H1 (cell line): ENCODE measurements at regions not wholly inside any gene's neighbourhood (a gene's known extent, or its start where the extent isn't known, plus 50 kb on each side); places are given as distances from the start of the nearest gene placed in this dataset.

Experiments
- CTCF ChIA-PET: fragments of 300-600 bp; sonication (Branson Sonifier 250); formaldehyde crosslinking; loops from one replicate; lab custom pipeline; 2021; ENCODE audit not compliant: partially characterized antibody; lab: Charles Lee
- POLR2A ChIA-PET: fragments of 300-600 bp; sonication (Branson Sonifier 250); formaldehyde crosslinking; loops from one replicate; lab custom pipeline; 2021; ENCODE audit warnings: inconsistent platforms; ENCODE audit not compliant: partially characterized antibody; lab: Charles Lee
- DNase-seq, 2 experiments: peaks; one replicate each; pipeline versions ENCODE4 v3.0.0 to v3.0.0-alpha.2; 2010 to 2022; ENCODE audit warnings: low spot score in 2 of 2, low read depth in 1 of 2, mixed read lengths in 1 of 2
- FAIRE-seq: peaks from 2 replicates; lab custom pipeline; 2011; peaks lifted over from hg19 to GRCh38; lab: Jason Lieb, UNC
- H2AFZ ChIP-seq: 2 replicates; pipeline ENCODE4 v1.8.1; 2012; ENCODE audit warnings: low read length, inconsistent platforms
- H2AK5ac ChIP-seq: 2 replicates; pipeline ENCODE4 v1.6.1; 2013; ENCODE audit warnings: low read depth, low read length
- H2BK120ac ChIP-seq: replicated peaks from 2 replicates; pipeline ENCODE3; 2013; ENCODE audit warnings: low read depth, low read length, inconsistent platforms
- H2BK12ac ChIP-seq: 2 replicates; pipeline ENCODE4 v1.6.1; 2013; ENCODE audit warnings: low read depth, low read length
- H2BK15ac ChIP-seq: 2 replicates; pipeline ENCODE4 v1.6.1; 2013; ENCODE audit warnings: low read length
- H2BK20ac ChIP-seq: 2 replicates; pipeline ENCODE4 v1.6.1; 2013; ENCODE audit warnings: low read length
- H2BK5ac ChIP-seq: 2 replicates; pipeline ENCODE4 v1.6.1; 2013; ENCODE audit warnings: low read depth, low read length
- H3K14ac ChIP-seq: 2 replicates; pipeline ENCODE4 v1.6.1; 2013; ENCODE audit warnings: inconsistent platforms; ENCODE audit not compliant: insufficient read length
- H3K18ac ChIP-seq: 2 replicates; pipeline ENCODE4 v1.6.1; 2013; ENCODE audit warnings: low read length; ENCODE audit errors: extremely low read depth
- H3K23ac ChIP-seq: 2 replicates; pipeline ENCODE4 v1.6.1; 2013; ENCODE audit warnings: inconsistent platforms; ENCODE audit not compliant: insufficient read length
- H3K23me2 ChIP-seq: 2 replicates; pipeline ENCODE4 v1.6.1; 2013; ENCODE audit warnings: low read depth, low read length
- H3K27ac ChIP-seq: 2 replicates; pipeline ENCODE4 v1.6.1; 2011; ENCODE audit warnings: low read depth, low read length, inconsistent platforms
- H3K27me3 ChIP-seq, 4 experiments: replicated peaks in 1 of 4; 1 replicate in 1 of 4; 2 replicates in 3 of 4; pipeline versions ENCODE4 v1.6.1 to v1.8.1; 2011 to 2013; ENCODE audit warnings: low read length in 3 of 4, mild to moderate bottlenecking in 3 of 4, inconsistent platforms in 2 of 4, mixed read lengths in 2 of 4, moderate library complexity in 1 of 4; ENCODE audit not compliant: control insufficient read depth in 3 of 4, insufficient read depth in 3 of 4; ENCODE audit errors: extremely low read depth in 1 of 4
- H3K36me3 ChIP-seq, 4 experiments: 2 replicates each; pipeline versions ENCODE4 v1.6.1 to v1.8.1; 2011 to 2013; ENCODE audit warnings: mild to moderate bottlenecking in 4 of 4, low read length in 3 of 4, moderate library complexity in 2 of 4, control low read depth in 1 of 4, inconsistent platforms in 1 of 4; ENCODE audit not compliant: insufficient read depth in 4 of 4, control insufficient read depth in 2 of 4
- H3K4ac ChIP-seq: replicated peaks from 2 replicates; pipeline ENCODE3; 2013; ENCODE audit warnings: low read length, low read depth, mixed read lengths, inconsistent platforms; ENCODE audit not compliant: insufficient read length
- H3K4me1 ChIP-seq, 4 experiments: replicated peaks in 1 of 4; 1 replicate in 1 of 4; 2 replicates in 3 of 4; pipeline versions ENCODE4 v1.6.1 to v1.8.1; 2011 to 2013; ENCODE audit warnings: low read length in 3 of 4, inconsistent platforms in 2 of 4, mixed read lengths in 1 of 4; ENCODE audit not compliant: insufficient read depth in 4 of 4, control insufficient read depth in 3 of 4
- H3K4me2 ChIP-seq, 2 experiments: 2 replicates each; pipeline versions ENCODE4 v1.6.1 to v1.8.1; 2011 to 2013; ENCODE audit warnings: low read depth in 2 of 2, low read length in 2 of 2, control low read depth in 1 of 2, inconsistent platforms in 1 of 2, mild to moderate bottlenecking in 1 of 2; ENCODE audit not compliant: insufficient read depth in 1 of 2
- H3K4me3 ChIP-seq, 4 experiments: fragments of 200-600, 300-600 bp in 1 of 4; sonication (generic), shearing (Covaris generic), sonication (Bioruptor Twin) in 1 of 4; 2 replicates each; pipeline versions ENCODE4 v1.5.1 to v1.8.1; 2011 to 2016; ENCODE audit warnings: low read length in 4 of 4, low read depth in 3 of 4, control low read depth in 2 of 4, inconsistent platforms in 2 of 4, mild to moderate bottlenecking in 2 of 4, mixed read lengths in 1 of 4, moderate library complexity in 1 of 4; ENCODE audit not compliant: insufficient read depth in 2 of 4; ENCODE audit errors: extremely low read depth in 1 of 4
- H3K56ac ChIP-seq: replicated peaks from 2 replicates; pipeline ENCODE3; 2013; ENCODE audit warnings: low read depth, mild to moderate bottlenecking, mixed read lengths, low read length, inconsistent platforms; ENCODE audit not compliant: insufficient read length
- H3K79me1 ChIP-seq: 2 replicates; pipeline ENCODE4 v1.6.1; 2013; ENCODE audit warnings: low read depth, low read length, control low read depth
- H3K79me2 ChIP-seq, 2 experiments: 2 replicates each; pipeline versions ENCODE4 v1.6.1 to v1.8.1; 2012 to 2013; ENCODE audit warnings: low read length in 2 of 2, mild to moderate bottlenecking in 2 of 2, inconsistent platforms in 1 of 2; ENCODE audit not compliant: insufficient read depth in 2 of 2, control insufficient read depth in 1 of 2
- H3K9ac ChIP-seq, 4 experiments: replicated peaks in 1 of 4; 1 replicate in 1 of 4; 2 replicates in 3 of 4; pipeline versions ENCODE4 v1.6.1 to v1.8.1; 2011 to 2013; ENCODE audit warnings: low read depth in 3 of 4, low read length in 3 of 4, control low read depth in 2 of 4, mild to moderate bottlenecking in 2 of 4, moderate library complexity in 2 of 4, inconsistent platforms in 1 of 4; ENCODE audit errors: extremely low read depth in 1 of 4
- H3K9me3 ChIP-seq, 2 experiments: 2 replicates each; pipeline versions ENCODE4 v1.6.1 to v1.8.1; 2012 to 2013; ENCODE audit warnings: mild to moderate bottlenecking in 2 of 2, moderate library complexity in 2 of 2, control low read depth in 1 of 2, inconsistent platforms in 1 of 2, low read depth in 1 of 2, low read length in 1 of 2, mixed read lengths in 1 of 2; ENCODE audit not compliant: insufficient read depth in 2 of 2
- H4K20me1 ChIP-seq, 2 experiments: replicated peaks in 1 of 2; 2 replicates each; pipeline versions ENCODE3 to v1.8.1; 2011 to 2013; ENCODE audit warnings: inconsistent platforms in 2 of 2, low read length in 2 of 2, mild to moderate bottlenecking in 1 of 2; ENCODE audit not compliant: insufficient read depth in 2 of 2, control insufficient read depth in 1 of 2
- H4K5ac ChIP-seq: 2 replicates; pipeline ENCODE4 v1.6.1; 2013; ENCODE audit warnings: low read length, low read depth, mixed read lengths, inconsistent platforms; ENCODE audit not compliant: insufficient read length
- H4K8ac ChIP-seq: 2 replicates; pipeline ENCODE4 v1.8.0; 2013; ENCODE audit warnings: mild to moderate bottlenecking, moderate library complexity, low read length, inconsistent platforms; ENCODE audit not compliant: insufficient read depth; ENCODE audit errors: extremely low read depth
- H4K91ac ChIP-seq: replicated peaks from 2 replicates; pipeline ENCODE3; 2013; ENCODE audit warnings: low read length, mixed read lengths, inconsistent platforms; ENCODE audit not compliant: insufficient read length
- ATF3 ChIP-seq: IDR thresholded peaks from 2 replicates; pipeline ENCODE4 v1.6.1; 2011; ENCODE audit warnings: low read depth, mild to moderate bottlenecking, low read length; ENCODE audit not compliant: insufficient read depth
- CTCF ChIP-seq, 3 experiments: IDR thresholded peaks; 1 replicate in 2 of 3; 2 replicates in 1 of 3; pipeline versions ENCODE4 v1.5.1 to v1.6.1; 2011; ENCODE audit warnings: low read length in 3 of 3, mild to moderate bottlenecking in 3 of 3, inconsistent platforms in 2 of 3, low read depth in 1 of 3, moderate library complexity in 1 of 3; ENCODE audit not compliant: insufficient read depth in 1 of 3; ENCODE audit errors: control extremely low read depth in 1 of 3
- RAD21 ChIP-seq, 2 experiments: IDR thresholded peaks in 1 of 2; conservative IDR thresholded peaks in 1 of 2; 2 replicates each; pipeline ENCODE4 v1.6.1; 2011; ENCODE audit warnings: low read depth in 2 of 2, low read length in 2 of 2, improper control_type of control experiment in 1 of 2, inconsistent platforms in 1 of 2, mild to moderate bottlenecking in 1 of 2, moderate library complexity in 1 of 2
- RXRA ChIP-seq: IDR thresholded peaks from 2 replicates; pipeline ENCODE4 v1.6.1; 2011; ENCODE audit warnings: low read depth, mild to moderate bottlenecking, low read length, moderate library complexity; ENCODE audit not compliant: insufficient read depth
- whole genome bisulfite sequencing, 2 experiments: shearing (Covaris generic) in 1 of 2; methylation state at CpG; one replicate each; pipeline versions ENCODE4 v1.1.6 to v1.1.7; 2013 to 2015; ENCODE audit warnings: low lambda C conversion rate in 2 of 2, mixed read lengths in 2 of 2, inconsistent platforms in 1 of 2, low coverage in 1 of 2, missing lambda C conversion rate in 1 of 2; ENCODE audit not compliant: insufficient replicate concordance in 2 of 2, insufficient coverage in 1 of 2, insufficient read length in 1 of 2; ENCODE audit errors: extremely low coverage in 1 of 2, missing lambda C conversion rate in 1 of 2; 5-methylcytosine and 5-hydroxymethylcytosine counted together

GRCh38 chr5:128674837-128675446 is 136.9 kb upstream of the FBN2 start:
- no peak overlapping the region for H2BK120ac ChIP-seq
- H3K23me2 ChIP-seq: no peaks in the 10 kb centered on the region
- H2BK5ac ChIP-seq: no peak overlapping the region
- no peak overlapping the region for H3K23ac ChIP-seq
- H4K5ac ChIP-seq: no peak overlapping the region
- no peak overlapping the region for H3K9ac ChIP-seq
- no peak overlapping the region for H3K4me2 ChIP-seq
- H4K91ac ChIP-seq: no peak overlapping the region
- no peaks in the 10 kb centered on the region; a peak in 1 of 8 replicates for H3K36me3 ChIP-seq
- 43% methylated on average over 3 of the region's 3 CpGs; no CpG with 5 or more reads in 1 of the 2 experiments for WGBS, 2 experiments
- no peaks in the 10 kb centered on the region for H3K27me3 ChIP-seq
- no peak overlapping the region for H3K4ac ChIP-seq
- H3K79me2 ChIP-seq: no peaks in the 10 kb centered on the region
- H4K20me1 ChIP-seq: no peaks in the 10 kb centered on the region
- no peak overlapping the region for H2BK12ac ChIP-seq
- ChIA-PET POLR2A (no interaction called here), CTCF (interaction anchor here (0.5 to 5.2 kb wide), 38 partner anchors 7 to 1659 kb away, joined by 3 to 26 read pairs (median 4); partner anchors contain the start of gene FBN2)
- DNase-seq: peak in 1 of 2 experiments; percentile 83
- H3K9me3 ChIP-seq: peaks cover 3 to 11% of the 10 kb centered on the region in 2 experiments; a peak in 1 of 4 replicates
- no peak overlapping the region for H3K4me3 ChIP-seq
- H2AFZ ChIP-seq: no peak overlapping the region
- H2BK20ac ChIP-seq: no peak overlapping the region
- no peak overlapping the region for H3K56ac ChIP-seq
- H3K27ac ChIP-seq: no peak overlapping the region
- no peak overlapping the region for H2BK15ac ChIP-seq
- no peaks in the 10 kb centered on the region for H3K79me1 ChIP-seq
- peak; percentile 93 for FAIRE-seq
- no peak overlapping the region for H3K14ac ChIP-seq
- TF ChIP-seq RAD21 (IDR thresholded peaks at IDR 0.05 in 1 of 2, conservative IDR thresholded peaks at IDR 0.05 in 1 of 2; ENCODE audit: low read depth in 2 of 2, low read length in 2 of 2): peak; percentile 73 to 80
- TF ChIP-seq RXRA: no peak
- peak; percentile 41 to 82 (median 69) for TF ChIP-seq CTCF (IDR thresholded peaks at IDR 0.05; ENCODE audit: control extremely low read depth in 1 of 3, insufficient read depth in 1 of 3, low read depth in 1 of 3, low read length in 3 of 3)
- TF ChIP-seq ATF3: no peak
- no peak overlapping the region for H4K8ac ChIP-seq
- no peak overlapping the region for H2AK5ac ChIP-seq
- H3K18ac ChIP-seq: no peak overlapping the region
- H3K4me1 ChIP-seq: peaks cover 0 to 3% (median 0%) of the 10 kb centered on the region in 4 experiments; a peak in 3 of 7 replicates
